K562 (cell line): ENCODE measurements at regions not wholly inside any gene's neighbourhood (a gene's known extent, or its start where the extent isn't known, plus 50 kb on each side); places are given as distances from the start of the nearest gene placed in this dataset.

ENCODE experiments used
- CBX1 ChIP-seq: sonication (generic); IDR thresholded peaks from 2 replicates; pipeline ENCODE4 v1.6.1; 2016; ENCODE audit warnings: antibody characterized with exemption, low read depth, mild to moderate bottlenecking
- TF ChIP-seq, protein P1 (sequence below): fragments of 450-650 bp; IDR thresholded peaks from 2 replicates; pipeline ENCODE4 v1.6.1; 2018; ENCODE audit not compliant: partially characterized antibody

DNA sequence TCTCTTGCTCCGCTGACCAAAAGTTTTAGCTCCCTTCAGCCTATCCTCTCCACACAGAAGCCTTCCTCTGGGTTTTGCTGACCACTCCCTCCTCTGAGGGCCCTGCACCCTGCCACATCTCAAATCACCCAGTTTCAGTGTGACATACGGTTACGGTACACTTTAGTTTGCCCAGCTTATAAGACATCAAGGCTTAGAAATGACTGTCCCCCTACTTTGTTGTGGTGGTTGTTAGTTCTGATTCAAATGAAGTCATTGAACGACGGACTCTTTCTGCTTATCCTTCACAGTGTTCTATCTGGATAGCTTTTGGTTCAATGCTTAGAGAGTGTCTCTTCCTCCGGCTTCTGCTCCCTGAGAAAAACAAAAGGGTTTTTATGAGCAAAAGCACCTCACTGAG, 68.0 kb upstream of the NDUFB4 start:
- TF ChIP-seq CBX1 = no peak
- TF ChIP-seq, protein P1, sequence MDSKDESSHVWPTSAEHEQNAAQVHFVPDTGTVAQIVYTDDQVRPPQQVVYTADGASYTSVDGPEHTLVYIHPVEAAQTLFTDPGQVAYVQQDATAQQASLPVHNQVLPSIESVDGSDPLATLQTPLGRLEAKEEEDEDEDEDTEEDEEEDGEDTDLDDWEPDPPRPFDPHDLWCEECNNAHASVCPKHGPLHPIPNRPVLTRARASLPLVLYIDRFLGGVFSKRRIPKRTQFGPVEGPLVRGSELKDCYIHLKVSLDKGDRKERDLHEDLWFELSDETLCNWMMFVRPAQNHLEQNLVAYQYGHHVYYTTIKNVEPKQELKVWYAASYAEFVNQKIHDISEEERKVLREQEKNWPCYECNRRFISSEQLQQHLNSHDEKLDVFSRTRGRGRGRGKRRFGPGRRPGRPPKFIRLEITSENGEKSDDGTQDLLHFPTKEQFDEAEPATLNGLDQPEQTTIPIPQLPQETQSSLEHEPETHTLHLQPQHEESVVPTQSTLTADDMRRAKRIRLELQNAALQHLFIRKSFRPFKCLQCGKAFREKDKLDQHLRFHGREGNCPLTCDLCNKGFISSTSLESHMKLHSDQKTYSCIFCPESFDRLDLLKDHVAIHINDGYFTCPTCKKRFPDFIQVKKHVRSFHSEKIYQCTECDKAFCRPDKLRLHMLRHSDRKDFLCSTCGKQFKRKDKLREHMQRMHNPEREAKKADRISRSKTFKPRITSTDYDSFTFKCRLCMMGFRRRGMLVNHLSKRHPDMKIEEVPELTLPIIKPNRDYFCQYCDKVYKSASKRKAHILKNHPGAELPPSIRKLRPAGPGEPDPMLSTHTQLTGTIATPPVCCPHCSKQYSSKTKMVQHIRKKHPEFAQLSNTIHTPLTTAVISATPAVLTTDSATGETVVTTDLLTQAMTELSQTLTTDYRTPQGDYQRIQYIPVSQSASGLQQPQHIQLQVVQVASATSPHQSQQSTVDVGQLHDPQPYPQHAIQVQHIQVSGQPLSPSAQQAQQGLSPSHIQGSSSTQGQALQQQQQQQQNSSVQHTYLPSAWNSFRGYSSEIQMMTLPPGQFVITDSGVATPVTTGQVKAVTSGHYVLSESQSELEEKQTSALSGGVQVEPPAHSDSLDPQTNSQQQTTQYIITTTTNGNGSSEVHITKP = no peak
